ENCODE measurements at regions not wholly inside any gene's neighbourhood (a gene's known extent, or its start where the extent isn't known, plus 50 kb on each side); places are given as distances from the start of the nearest gene placed in this dataset.

GRCh38 chr22:33213383-33214075, 155.3 kb upstream of the SYN3 start:
- TF ChIP-seq CTCF (IDR thresholded peaks at IDR 0.05) (no peak), E2F1 (CRISPR knock-in tag; IDR thresholded peaks at IDR 0.05) (no peak), ATF6 (CRISPR knock-in tag; IDR thresholded peaks at IDR 0.05) (no peak), NR2C2 (CRISPR knock-in tag; IDR thresholded peaks at IDR 0.05) (no peak), FOXP1 (CRISPR knock-in tag; IDR thresholded peaks at IDR 0.05; ENCODE audit: borderline replicate concordance) (no peak), ZNF281 (CRISPR knock-in tag; IDR thresholded peaks at IDR 0.05) (no peak), ZNF532 (CRISPR knock-in tag; IDR thresholded peaks at IDR 0.05; ENCODE audit: borderline replicate concordance) (no peak), USF1 (CRISPR knock-in tag; IDR thresholded peaks at IDR 0.05) (no peak), TEAD4 (CRISPR knock-in tag; IDR thresholded peaks at IDR 0.05) (no peak), ZNF512 (CRISPR knock-in tag; IDR thresholded peaks at IDR 0.05; ENCODE audit: borderline replicate concordance) (no peak), AFF4 (CRISPR knock-in tag; IDR thresholded peaks at IDR 0.05; ENCODE audit: borderline replicate concordance) (no peak), CREB1 (CRISPR knock-in tag; IDR thresholded peaks at IDR 0.05) (no peak)

Data from WTC11 (cell line).